H1 (cell line): ENCODE measurements at regions not wholly inside any gene's neighbourhood (a gene's known extent, or its start where the extent isn't known, plus 50 kb on each side); places are given as distances from the start of the nearest gene placed in this dataset.

ENCODE experiments used
- CEBPB ChIP-seq: IDR thresholded peaks from 2 replicates; pipeline ENCODE4 v1.6.1; 2012; ENCODE audit warnings: low read depth, low read length
- CTCF ChIP-seq, 3 experiments: IDR thresholded peaks; 1 replicate in 2 of 3; 2 replicates in 1 of 3; pipeline versions ENCODE4 v1.5.1 to v1.6.1; 2011; ENCODE audit warnings: low read length in 3 of 3, mild to moderate bottlenecking in 3 of 3, inconsistent platforms in 2 of 3, low read depth in 1 of 3, moderate library complexity in 1 of 3; ENCODE audit not compliant: insufficient read depth in 1 of 3; ENCODE audit errors: control extremely low read depth in 1 of 3
- PHF8 ChIP-seq: fragments of 200-600 bp; sonication (generic); conservative IDR thresholded peaks from 2 replicates; pipeline ENCODE4 v1.7.1; 2012; ENCODE audit warnings: low read depth, mild to moderate bottlenecking, inconsistent platforms, low read length, moderate library complexity
- RFX5 ChIP-seq: IDR thresholded peaks from 2 replicates; pipeline ENCODE4 v1.6.1; 2011; ENCODE audit warnings: low read depth, low read length, improper control_type of control experiment, borderline replicate concordance
- SP2 ChIP-seq: IDR thresholded peaks from 2 replicates; pipeline ENCODE4 v1.6.1; 2012; ENCODE audit warnings: mild to moderate bottlenecking, low read length, inconsistent platforms

DNA sequence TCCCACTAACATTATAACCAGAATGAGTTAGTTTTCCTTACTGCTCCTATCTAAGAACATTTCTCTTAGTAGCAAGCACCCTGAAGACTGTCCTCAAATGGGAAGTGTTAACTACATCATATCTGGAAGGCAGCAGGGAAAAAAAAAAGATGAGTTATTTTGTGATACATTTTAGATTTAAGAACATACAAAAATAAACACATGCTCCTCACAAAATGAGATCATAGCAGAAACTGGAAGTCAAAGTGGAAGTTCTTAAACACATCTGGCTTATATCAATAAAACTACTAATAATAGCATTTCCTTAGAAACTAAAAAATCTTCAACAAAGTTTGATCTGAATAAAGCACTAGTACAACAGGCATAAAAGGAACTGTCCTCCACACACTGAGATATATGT is 70.4 kb downstream of the SLITRK6 start:
- TF ChIP-seq CTCF (IDR thresholded peaks at IDR 0.05; ENCODE audit: control extremely low read depth in 1 of 3, insufficient read depth in 1 of 3, low read depth in 1 of 3, low read length in 3 of 3), result no peak
- TF ChIP-seq PHF8, result no peak
- TF ChIP-seq SP2, result no peak
- TF ChIP-seq CEBPB, result no peak
- no peak for TF ChIP-seq RFX5
